Adrenal gland (tissue), 5 donors: ENCODE measurements at regions not wholly inside any gene's neighbourhood (a gene's known extent, or its start where the extent isn't known, plus 50 kb on each side); places are given as distances from the start of the nearest gene placed in this dataset.
"Not testable (repeated sequence)": the region's sequence is repeated elsewhere in the genome, so short reads cannot be mapped to it uniquely, and the experiment has no call there.

Experiments
- POLR2A ChIP-seq, 2 donors: fragments of 450-650 bp; IDR thresholded peaks; one replicate each; pipeline ENCODE4 v1.6.1; 2017; ENCODE audit warnings: antibody characterized with exemption in 2 of 2, mild to moderate bottlenecking in 2 of 2, moderate library complexity in 1 of 2
- TF ChIP-seq, protein P1 (sequence below), 6 experiments: fragments of 450-650 bp in 4 of 6; fragments of 200-600 bp in 2 of 6; sonication (generic) in 1 of 6; IDR thresholded peaks; 1 replicate in 5 of 6; 2 replicates in 1 of 6; pipeline versions ENCODE4 v1.5.1 to v1.8.0; 2016 to 2021; ENCODE audit warnings: antibody characterized with exemption in 6 of 6, mild to moderate bottlenecking in 2 of 6, moderate library complexity in 1 of 6
- donor health status: DM: no; HTN: no; CAD: no.

DNA sequence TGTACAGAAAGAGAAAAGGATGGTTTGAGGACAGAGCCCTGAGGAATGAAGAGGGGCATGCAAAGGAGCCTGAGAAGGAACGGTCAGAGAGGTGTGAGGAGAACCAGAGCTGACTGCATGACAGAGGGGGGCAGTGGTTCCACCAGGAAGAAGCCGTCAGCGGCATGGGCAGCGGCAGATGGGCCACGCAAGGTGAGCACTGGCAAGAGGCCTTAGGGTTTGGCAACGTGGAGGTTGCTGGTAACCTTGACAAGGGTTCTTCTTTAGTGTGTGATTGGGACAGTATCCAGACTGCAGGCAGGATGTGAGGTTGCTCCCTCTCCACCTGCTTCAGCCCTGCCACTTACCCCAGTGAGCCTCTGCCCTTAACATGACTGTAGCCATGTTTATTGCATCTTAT lies 275.3 kb upstream of the TEKT4 start:
- TF ChIP-seq, protein P1, sequence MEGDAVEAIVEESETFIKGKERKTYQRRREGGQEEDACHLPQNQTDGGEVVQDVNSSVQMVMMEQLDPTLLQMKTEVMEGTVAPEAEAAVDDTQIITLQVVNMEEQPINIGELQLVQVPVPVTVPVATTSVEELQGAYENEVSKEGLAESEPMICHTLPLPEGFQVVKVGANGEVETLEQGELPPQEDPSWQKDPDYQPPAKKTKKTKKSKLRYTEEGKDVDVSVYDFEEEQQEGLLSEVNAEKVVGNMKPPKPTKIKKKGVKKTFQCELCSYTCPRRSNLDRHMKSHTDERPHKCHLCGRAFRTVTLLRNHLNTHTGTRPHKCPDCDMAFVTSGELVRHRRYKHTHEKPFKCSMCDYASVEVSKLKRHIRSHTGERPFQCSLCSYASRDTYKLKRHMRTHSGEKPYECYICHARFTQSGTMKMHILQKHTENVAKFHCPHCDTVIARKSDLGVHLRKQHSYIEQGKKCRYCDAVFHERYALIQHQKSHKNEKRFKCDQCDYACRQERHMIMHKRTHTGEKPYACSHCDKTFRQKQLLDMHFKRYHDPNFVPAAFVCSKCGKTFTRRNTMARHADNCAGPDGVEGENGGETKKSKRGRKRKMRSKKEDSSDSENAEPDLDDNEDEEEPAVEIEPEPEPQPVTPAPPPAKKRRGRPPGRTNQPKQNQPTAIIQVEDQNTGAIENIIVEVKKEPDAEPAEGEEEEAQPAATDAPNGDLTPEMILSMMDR (IDR thresholded peaks at IDR 0.05), result not testable (repeated sequence)
- TF ChIP-seq POLR2A (IDR thresholded peaks at IDR 0.05), result not testable (repeated sequence)
